GM12873 (cell line): ENCODE measurements at regions not wholly inside any gene's neighbourhood (a gene's known extent, or its start where the extent isn't known, plus 50 kb on each side); places are given as distances from the start of the nearest gene placed in this dataset.

Experiments used
- CTCF ChIP-seq: IDR thresholded peaks from 2 replicates; pipeline ENCODE4 v1.5.1; 2012; ENCODE audit warnings: low read depth, mild to moderate bottlenecking, moderate library complexity, low read length, control low read depth; ENCODE audit not compliant: insufficient read depth; ENCODE audit errors: missing control alignments

- peak; percentile 23 for TF ChIP-seq CTCF
These were observed 66.9 kb upstream of the TFEC start for GRCh38 chr7:116097365-116098009.

DNA sequence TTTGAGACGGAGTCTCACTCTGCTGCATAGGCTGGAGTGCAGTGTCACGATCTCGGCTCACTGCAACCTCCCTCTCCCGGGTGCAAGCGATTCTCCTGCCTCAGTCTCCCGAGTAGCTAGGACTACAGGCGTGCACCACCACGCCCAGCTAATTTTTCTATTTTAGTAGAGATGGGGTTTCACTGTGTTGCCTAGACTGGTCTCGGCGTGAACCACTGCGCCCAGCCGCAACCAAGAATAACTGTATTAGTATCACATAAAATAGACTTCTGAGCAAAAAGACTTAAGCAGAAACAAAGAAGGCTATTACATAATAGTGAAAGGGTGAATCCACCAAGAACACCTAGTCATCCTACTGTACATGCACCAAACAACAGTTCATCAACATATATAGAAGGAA is 67.6 kb upstream of the TFEC start:
- no peak for TF ChIP-seq CTCF

DNA sequence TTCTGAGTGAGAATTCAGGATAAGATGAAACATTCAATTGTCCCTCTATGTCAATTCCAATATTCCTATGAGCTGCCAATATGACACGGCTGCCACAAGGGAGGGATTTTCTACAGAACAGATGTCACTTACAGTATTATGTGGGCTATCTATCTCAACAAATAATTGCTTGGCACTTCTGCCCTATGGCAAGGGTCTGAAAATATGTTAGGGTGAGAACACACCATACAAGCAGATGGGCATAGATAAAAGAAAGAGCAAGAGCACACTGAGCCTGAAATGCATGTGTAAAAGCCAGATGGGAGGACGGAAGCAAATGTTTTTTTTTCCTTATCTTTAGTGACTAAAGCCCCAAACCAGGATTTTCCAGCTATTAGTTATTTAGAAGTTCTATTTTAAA is 70.1 kb upstream of the TFEC start:
- no peak for TF ChIP-seq CTCF

DNA sequence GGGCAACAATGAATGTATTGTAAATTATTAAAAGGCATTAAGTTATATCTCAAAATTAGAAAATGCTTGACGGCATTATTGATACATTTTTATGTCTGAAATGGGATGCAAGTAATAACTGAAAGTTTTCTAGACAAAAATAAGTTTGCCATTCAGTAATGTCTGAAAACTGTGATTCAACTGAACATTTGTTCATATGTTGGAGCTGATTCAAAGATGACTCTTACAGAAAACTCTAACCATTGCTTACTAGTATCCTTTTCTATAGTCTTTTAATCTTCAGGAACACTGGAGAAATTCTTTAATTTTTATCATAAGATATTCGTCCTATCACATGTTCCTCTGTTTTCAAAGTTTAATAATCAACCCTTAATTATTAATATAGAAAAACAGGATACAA is 71.1 kb upstream of the TFEC start:
- no peak for TF ChIP-seq CTCF

- no peak for TF ChIP-seq CTCF
These were observed 80.9 kb upstream of the TFEC start for GRCh38 chr7:116111475-116111874.

GRCh38 chr7:116113310-116113709 is 82.7 kb upstream of the TFEC start:
- no peak for TF ChIP-seq CTCF

GRCh38 chr7:116120839-116121238 is 89.5 kb upstream of the TES start:
- no peak for TF ChIP-seq CTCF
